SH-SY5Y (cell line): ENCODE measurements at regions not wholly inside any gene's neighbourhood (a gene's known extent, or its start where the extent isn't known, plus 50 kb on each side); places are given as distances from the start of the nearest gene placed in this dataset.

ENCODE experiments used
- GATA2 ChIP-seq: IDR thresholded peaks from 2 replicates; pipeline ENCODE4 v1.6.1; 2011; ENCODE audit warnings: mild to moderate bottlenecking, low read depth, low read length
- GATA3 ChIP-seq: IDR thresholded peaks from 2 replicates; pipeline ENCODE4 v1.6.1; 2011; ENCODE audit warnings: low read depth, mild to moderate bottlenecking, low read length, moderate library complexity

- TF ChIP-seq GATA2, result no peak
- no peak for TF ChIP-seq GATA3
These were observed 1512.8 kb downstream of the REEP3 start for GRCh38 chr10:65033957-65034356.
